MG63 (cell line): ENCODE measurements at regions not wholly inside any gene's neighbourhood (a gene's known extent, or its start where the extent isn't known, plus 50 kb on each side); places are given as distances from the start of the nearest gene placed in this dataset.
A peak's percentile ranks its signal among the peaks of the same experiment; 100 is the strongest.

Experiments used
- DNase-seq: peaks from one replicate; pipeline ENCODE4 v3.0.0-alpha.2; 2020
- H3K27me3 ChIP-seq: fragments of 250-450 bp; sonication (Bioruptor Pico); 2 replicates; pipeline ENCODE4 v1.5.1; 2020; ENCODE audit warnings: mild to moderate bottlenecking, moderate library complexity
- H3K36me3 ChIP-seq: fragments of 250-450 bp; sonication (Bioruptor Pico); 2 replicates; pipeline ENCODE4 v1.5.1; 2020; ENCODE audit warnings: mild to moderate bottlenecking, moderate library complexity
- H3K4me3 ChIP-seq: fragments of 250-450 bp; sonication (Bioruptor Pico); 2 replicates; pipeline ENCODE4 v1.5.1; 2020; ENCODE audit warnings: mild to moderate bottlenecking, moderate library complexity
- H3K9me3 ChIP-seq: fragments of 250-450 bp; sonication (Bioruptor Pico); 2 replicates; pipeline ENCODE4 v1.5.1; 2020; ENCODE audit warnings: mild to moderate bottlenecking, moderate library complexity

DNA sequence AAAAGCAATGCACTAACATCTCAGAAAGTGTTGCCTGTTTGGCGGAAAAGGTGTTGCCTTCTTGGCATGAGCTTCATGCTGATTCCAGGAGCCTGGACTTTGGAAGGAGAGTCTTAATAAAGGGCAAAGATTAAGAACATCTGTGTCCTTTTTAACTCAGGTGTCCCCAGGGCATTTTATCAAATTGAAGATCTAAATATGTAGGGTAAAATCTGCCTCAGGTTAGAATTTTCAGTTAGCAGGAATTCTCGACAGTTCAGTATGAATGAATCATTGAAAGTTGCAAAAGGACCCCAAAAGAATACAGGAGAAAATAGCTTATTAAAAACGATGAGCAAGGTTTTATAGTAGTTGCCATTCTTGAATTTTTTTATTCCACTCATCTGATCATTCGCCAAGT is 325.2 kb downstream of the SUCLA2 start:
- H3K36me3 ChIP-seq, result no peaks in the 10 kb centered on the region
- no peak for DNase-seq

DNA sequence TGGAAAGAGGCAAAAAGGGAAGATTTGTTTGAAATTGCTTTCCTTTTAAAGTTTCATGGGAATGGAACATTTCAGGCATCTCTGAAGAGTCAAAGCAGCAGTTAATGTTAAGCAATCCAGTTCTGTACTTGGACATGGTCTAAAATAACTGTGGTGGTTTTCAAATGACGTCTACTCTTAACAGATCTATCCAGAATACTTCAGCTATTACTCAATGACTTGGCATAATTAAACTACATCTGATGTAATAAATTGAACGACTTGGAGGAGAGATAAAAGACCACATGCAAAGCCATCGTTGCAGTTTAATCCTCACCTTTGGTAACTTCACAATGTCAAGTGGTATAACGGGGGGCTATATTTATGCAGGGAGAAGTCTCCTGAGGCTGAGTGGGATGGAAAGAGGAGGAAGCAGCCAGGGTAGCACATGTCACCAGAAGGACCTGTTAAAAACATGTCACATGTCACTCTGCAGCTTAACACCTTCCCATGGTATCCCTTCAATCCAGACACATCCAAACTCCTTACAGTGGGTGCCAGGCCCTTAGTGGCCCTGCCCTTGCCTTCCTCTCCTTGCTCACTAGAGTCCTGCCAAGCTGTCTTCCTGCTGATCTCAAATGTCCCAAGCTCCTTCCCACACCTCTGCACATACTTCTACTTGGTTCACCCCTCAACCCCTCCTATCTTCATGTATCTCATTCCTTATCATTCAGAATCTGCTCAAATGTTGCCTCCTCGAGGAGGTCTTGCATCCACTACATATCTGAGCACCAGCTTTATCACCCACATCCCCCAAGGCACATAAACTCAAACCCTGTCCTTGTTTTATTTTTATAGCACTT is 327.8 kb downstream of the SUCLA2 start:
- no peak overlapping the region for H3K4me3 ChIP-seq
- H3K9me3 ChIP-seq, result no peaks in the 10 kb centered on the region
- DNase-seq, result peak; percentile 2
- H3K36me3 ChIP-seq, result no peaks in the 10 kb centered on the region
- no peaks in the 10 kb centered on the region for H3K27me3 ChIP-seq

More for the DNA sequence above, 325.2 kb downstream of the SUCLA2 start:
- Histone ChIP-seq H3K27me3 (no peaks in the 10 kb centered on the region), H3K9me3 (no peaks in the 10 kb centered on the region), H3K4me3 (no peak overlapping the region)

DNA sequence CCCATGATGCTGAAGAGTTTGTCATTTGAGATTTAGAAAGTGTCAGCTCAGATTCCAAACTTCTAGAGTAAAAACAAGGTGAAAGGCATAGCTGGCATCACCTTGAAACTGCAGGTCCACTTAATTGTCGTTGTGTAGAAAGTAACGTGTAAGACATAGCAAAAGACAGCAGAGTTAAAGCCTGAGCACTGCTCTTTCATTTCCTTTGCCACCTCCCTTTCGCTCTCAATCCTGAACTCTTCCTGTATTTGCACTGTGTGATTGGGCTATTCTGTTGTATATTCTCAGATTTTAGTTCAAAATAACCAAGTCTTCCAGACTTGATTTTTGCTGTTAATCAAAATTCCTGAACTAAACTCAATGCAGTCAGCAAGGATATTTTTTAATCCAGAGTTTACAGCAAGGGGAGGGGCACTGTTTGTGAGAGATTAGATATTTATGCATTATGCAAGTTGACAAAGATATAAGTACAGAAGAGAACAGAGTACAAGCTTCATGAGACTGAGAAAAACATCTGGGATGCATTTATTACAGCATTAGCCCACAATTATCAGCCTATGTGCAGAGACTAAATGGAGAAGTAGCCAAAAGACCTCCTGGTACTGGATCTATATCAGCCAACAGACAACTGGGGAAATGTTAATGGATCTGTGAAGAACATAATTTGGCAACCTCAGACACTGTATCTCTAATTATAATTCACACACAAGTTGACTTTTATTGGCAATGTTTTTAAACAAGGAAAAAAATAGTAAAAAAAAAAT is 328.6 kb downstream of the SUCLA2 start:
- Histone ChIP-seq H3K27me3 (no peaks in the 10 kb centered on the region), H3K4me3 (no peak overlapping the region), H3K9me3 (no peaks in the 10 kb centered on the region), H3K36me3 (no peaks in the 10 kb centered on the region)
- DNase-seq, result no peak

DNA sequence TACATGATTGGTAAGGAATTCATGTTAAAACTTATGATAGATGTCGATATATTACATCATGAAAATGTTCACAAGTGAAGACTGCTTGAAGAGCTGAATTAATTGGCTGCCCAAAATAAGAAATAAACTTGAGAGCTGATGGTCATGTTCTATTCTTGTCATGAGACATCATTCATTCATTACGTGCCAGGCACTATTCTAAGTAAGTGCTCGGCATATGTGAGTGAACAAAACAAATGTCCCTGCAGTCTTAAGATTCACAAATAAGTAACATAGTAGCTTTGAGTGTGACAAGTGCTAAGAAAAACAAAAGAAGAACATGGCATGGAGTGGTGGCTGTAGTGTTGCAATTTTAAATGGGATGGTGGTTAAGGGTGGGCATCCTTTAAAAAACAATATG is 329.3 kb downstream of the SUCLA2 start:
- no peak overlapping the region for H3K4me3 ChIP-seq
- no peaks in the 10 kb centered on the region for H3K9me3 ChIP-seq
- H3K27me3 ChIP-seq, result no peaks in the 10 kb centered on the region
- DNase-seq, result no peak
- no peaks in the 10 kb centered on the region for H3K36me3 ChIP-seq

DNA sequence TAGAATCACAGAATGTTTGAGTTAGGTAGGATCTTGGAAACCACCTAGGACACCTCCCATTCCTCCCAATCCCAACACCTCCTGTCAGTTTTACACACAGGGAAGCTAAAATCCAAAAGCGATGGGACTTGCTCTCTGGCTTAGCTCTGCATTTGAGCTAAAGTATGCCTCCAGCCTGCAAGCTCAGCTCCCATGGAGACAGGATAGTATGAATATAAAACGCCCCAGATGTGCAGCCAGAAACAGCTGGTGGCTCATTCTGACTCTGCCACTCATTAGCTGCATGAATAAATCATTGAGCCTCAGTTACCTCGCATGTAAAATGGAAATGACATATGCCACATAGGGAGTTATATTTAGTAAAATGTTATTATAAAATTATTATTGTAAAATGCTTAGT is 336.0 kb downstream of the SUCLA2 start:
- no peak for DNase-seq
- no peaks in the 10 kb centered on the region for H3K9me3 ChIP-seq
- H3K27me3 ChIP-seq, result no peaks in the 10 kb centered on the region
- H3K4me3 ChIP-seq, result no peak overlapping the region
- H3K36me3 ChIP-seq, result no peaks in the 10 kb centered on the region

DNA sequence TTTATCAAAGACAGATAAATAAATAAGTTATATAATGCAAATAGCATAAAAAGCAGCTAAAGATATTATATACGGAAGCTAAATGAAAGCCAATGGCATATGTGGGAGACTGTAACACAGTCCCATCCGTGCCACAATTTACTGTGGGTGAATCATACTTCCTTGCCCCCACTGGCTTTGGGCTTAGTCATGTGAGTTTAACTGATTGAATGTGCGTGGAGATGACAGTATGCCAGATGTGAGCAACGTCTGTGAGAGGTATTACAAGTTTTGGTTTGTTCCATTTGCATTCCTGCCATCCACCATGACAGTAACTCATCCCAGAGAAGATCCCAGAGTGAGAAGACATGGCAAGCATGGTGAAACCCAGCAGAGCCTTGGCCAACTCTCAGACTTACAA is 340.0 kb downstream of the SUCLA2 start:
- no peaks in the 10 kb centered on the region for H3K27me3 ChIP-seq
- peak; percentile 66 for DNase-seq
- no peak overlapping the region for H3K4me3 ChIP-seq
- no peaks in the 10 kb centered on the region for H3K36me3 ChIP-seq
- H3K9me3 ChIP-seq, result no peaks in the 10 kb centered on the region

DNA sequence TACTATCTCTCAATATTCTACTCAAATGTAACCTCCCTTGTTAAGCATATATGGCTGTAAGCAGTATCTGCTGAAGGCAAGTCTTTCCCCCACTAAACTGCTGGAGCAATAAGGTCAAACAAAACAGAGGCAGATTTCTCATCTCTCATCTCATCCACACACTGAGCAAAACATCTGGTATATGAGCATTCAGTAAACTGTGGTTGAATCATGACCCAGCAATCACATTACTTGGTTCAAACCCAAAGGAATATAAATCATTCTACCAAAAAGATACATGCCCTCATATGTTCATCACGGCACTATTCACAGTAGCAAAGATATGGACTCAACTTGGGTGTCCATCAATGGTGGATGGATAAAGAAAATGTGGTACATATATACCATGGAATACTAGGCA is 344.4 kb downstream of the SUCLA2 start:
- H3K36me3 ChIP-seq, result no peaks in the 10 kb centered on the region
- DNase-seq, result no peak
- no peaks in the 10 kb centered on the region for H3K27me3 ChIP-seq
- no peak overlapping the region for H3K4me3 ChIP-seq
- H3K9me3 ChIP-seq, result no peaks in the 10 kb centered on the region

DNA sequence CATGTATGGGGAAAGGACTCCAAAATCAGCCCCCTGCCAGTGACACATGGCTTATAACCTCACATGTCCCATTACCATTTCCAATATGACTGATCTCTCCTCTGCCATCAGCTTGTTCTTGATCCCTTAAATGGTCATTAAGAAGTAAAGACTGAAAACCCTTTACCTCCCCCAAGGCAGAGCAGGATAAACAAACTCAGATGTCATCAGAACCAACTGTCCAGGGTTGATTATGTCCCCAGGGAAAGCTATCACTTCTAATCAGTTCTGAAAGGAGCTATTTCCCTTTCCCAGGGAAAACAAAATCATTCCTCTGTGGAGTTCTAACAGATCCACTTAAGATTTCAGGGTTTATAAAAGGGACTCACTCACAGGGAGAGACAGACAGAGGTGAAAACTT is 350.9 kb downstream of the SUCLA2 start:
- Histone ChIP-seq H3K4me3 (no peak overlapping the region), H3K36me3 (no peaks in the 10 kb centered on the region), H3K27me3 (no peaks in the 10 kb centered on the region), H3K9me3 (no peaks in the 10 kb centered on the region)
- DNase-seq, result no peak

DNA sequence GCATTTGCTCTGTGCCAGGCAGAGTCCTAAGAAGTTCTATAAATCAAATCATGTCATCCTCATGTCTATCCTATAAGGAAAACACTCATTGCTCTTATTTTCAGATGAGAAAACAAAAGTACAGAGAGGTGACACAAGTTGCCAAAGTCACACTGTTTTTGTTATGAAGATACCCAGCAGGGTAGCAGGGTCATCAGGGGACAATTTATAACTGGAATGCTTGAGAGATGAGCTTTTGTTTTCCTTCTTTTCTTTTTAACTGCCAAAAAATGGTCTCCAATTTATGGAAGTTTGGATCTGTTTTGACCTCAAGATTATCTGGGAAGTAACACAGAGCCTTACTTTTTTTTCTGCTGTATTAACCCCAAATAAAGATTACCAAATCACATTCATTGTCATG is 354.1 kb downstream of the SUCLA2 start:
- H3K9me3 ChIP-seq, result no peaks in the 10 kb centered on the region
- no peaks in the 10 kb centered on the region for H3K27me3 ChIP-seq
- H3K36me3 ChIP-seq, result no peaks in the 10 kb centered on the region
- H3K4me3 ChIP-seq, result no peak overlapping the region
- DNase-seq, result no peak

DNA sequence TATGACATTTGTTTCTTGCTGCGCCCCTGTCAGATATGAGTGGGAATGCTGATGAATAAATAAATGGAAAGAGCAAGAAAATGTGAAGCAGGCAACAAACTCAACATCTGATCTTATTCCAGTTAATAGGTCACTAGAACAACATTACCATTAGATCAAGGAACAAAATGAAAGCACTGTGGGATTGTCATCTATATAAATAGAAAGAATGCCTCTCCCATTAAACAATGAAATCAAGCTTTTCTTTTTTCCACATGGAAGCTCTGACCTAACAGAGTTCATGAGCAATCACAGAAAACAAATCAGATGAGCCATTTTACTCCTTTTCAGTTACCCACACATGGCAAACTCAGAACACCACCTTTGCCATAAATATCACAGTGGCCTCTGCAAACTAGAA is 354.8 kb downstream of the SUCLA2 start:
- H3K36me3 ChIP-seq, result no peaks in the 10 kb centered on the region
- DNase-seq, result no peak
- H3K4me3 ChIP-seq, result no peak overlapping the region
- no peaks in the 10 kb centered on the region for H3K9me3 ChIP-seq
- H3K27me3 ChIP-seq, result no peaks in the 10 kb centered on the region

DNA sequence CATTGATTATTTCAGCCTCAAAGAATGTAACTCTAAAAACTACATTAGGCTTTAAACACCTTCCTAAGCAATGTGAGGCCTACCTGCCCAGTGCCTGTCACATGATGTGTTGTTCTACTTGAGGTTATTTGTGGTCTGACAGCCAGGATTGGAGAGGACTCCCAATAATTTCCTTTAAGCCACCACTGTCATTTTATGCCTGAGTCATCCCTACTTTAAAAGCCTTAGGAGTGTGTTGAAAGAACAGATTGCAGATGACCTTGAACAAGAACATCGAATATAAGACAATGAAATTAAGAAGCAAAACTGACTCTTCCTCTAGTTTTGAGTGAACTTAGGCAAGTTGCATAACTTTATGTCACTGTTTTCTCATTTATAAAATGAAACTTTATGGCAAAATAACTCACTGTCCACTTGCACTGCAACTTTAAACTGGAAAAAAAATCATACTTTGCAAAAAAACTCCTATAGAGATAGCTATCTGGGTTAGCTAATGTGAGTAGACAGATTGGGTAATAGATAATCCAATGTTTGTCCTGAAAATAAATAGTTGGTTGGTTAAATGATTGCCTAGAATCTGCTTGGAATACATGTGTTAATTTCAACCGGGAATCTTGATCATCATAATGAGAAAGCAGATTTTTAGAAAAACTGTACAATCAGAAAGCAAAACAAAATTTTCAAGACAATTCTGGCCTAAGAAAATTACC is 361.2 kb downstream of the SUCLA2 start:
- no peak for DNase-seq

DNA sequence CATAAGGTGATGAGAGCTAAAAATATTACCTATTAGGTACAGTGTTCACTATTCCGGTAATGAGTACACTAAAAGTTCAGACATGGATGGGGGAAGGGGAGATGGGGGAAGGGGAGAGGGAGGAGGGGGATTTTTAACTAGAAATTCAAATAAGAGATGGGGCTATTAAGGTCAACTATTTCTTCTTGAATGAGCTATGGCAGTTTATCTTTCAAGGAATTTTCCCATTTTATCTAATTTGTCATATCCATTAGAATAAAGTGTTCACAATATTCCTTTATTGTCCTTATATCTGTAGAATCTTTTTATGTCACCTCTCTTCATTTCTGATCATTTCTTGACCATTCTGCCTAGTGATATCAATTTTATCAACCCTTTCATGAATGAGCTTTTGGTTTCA is 362.4 kb downstream of the SUCLA2 start:
- H3K36me3 ChIP-seq, result no peaks in the 10 kb centered on the region
- DNase-seq, result no peak
- no peaks in the 10 kb centered on the region; the same call in 1 of the 2 replicates for H3K27me3 ChIP-seq
- no peak overlapping the region for H3K4me3 ChIP-seq
- peaks cover 4% of the 10 kb centered on the region; the same call in 1 of the 2 replicates for H3K9me3 ChIP-seq

More for the DNA sequence above, 361.2 kb downstream of the SUCLA2 start:
- peaks cover 4% of the 10 kb centered on the region; the same call in 1 of the 2 replicates for H3K9me3 ChIP-seq
- no peaks in the 10 kb centered on the region; the same call in 1 of the 2 replicates for H3K27me3 ChIP-seq
- no peak overlapping the region for H3K4me3 ChIP-seq
- H3K36me3 ChIP-seq, result no peaks in the 10 kb centered on the region

DNA sequence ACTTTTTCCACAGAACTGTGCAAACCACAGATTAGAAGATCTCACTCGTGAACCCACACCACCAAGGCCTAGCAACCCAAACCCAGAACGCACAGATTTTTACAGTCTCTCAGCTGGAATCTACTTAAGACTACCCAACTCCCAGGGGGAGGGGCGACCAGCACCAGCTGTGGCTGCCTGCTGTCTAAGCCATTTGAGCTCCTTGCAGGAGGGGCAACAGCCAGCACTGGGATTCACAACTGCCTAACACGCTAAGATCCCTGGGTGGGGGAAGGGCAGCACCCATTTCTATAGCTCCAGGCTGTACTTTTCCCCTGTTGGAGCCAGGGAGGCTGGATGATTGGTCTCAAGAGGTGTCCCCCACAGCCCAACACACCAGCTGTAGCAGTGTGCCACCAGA is 368.8 kb downstream of the SUCLA2 start:
- H3K4me3 ChIP-seq, result no peak overlapping the region
- H3K27me3 ChIP-seq, result no peaks in the 10 kb centered on the region; the same call in 1 of the 2 replicates
- peaks cover 4% of the 10 kb centered on the region; the same call in 1 of the 2 replicates for H3K9me3 ChIP-seq
- no peaks in the 10 kb centered on the region for H3K36me3 ChIP-seq
- DNase-seq, result no peak

DNA sequence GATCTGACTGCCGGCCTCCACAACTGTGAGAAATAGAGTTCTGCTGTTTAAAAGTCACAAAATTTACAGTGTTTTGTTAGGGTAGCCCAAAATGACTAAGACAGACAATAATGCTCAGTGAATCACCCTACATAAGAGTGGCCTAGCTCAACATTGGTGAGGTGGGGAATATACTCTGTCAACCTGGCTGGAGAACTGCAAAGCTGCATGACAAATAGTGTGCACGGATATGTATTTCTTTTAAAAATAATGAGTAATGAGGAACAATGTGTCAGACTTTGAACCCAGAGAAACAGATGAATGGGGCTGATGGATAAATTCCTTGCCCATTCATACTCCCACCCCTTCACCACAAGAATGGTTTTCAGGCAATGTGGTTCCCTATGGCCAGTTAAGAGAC is 372.4 kb downstream of the SUCLA2 start:
- H3K36me3 ChIP-seq, result no peaks in the 10 kb centered on the region
- no peak overlapping the region for H3K4me3 ChIP-seq
- H3K9me3 ChIP-seq, result no peaks in the 10 kb centered on the region
- peak; percentile 4 for DNase-seq
- H3K27me3 ChIP-seq, result no peaks in the 10 kb centered on the region

DNA sequence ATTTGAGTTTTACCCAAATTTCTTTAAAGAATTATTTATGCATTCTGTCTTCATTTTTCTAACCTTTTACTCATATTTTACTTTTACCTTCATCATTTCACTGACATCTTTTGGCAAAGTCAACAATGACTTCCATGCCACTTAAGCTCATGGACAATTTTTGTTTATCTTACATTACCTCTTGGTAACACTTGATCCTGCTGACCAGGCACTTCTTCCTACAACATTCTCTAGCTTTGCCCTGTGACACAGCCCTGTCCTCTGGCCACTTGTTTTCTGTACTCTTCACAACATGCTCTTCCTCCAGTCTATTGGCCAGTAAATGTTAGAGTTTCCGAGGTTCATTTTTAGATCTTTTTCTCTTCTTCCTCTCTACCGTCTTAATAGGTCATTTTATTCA is 377.2 kb downstream of the SUCLA2 start:
- no peak for DNase-seq
- Histone ChIP-seq H3K36me3 (no peaks in the 10 kb centered on the region), H3K9me3 (no peaks in the 10 kb centered on the region), H3K27me3 (no peaks in the 10 kb centered on the region), H3K4me3 (no peak overlapping the region)

DNA sequence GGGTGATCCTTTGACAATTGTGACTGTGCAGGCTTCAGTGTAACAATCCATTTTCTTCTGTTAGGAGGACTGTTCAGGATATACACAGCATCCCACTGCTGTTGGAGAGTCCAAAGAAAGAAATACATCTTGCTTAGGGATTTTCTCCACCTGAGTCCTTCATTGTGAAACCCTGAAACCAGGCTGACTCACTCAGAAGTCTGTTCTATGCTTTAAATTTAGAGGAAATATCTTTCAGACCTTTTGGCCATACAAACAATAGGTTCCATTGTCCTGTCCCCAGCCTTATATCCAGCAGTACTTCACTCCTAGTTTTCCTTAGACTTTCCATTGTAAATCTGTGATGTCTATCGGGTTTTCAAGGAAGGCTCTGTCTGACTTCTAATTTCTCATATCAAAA is 379.1 kb downstream of the SUCLA2 start:
- Histone ChIP-seq H3K27me3 (no peaks in the 10 kb centered on the region), H3K4me3 (no peak overlapping the region), H3K36me3 (no peaks in the 10 kb centered on the region), H3K9me3 (no peaks in the 10 kb centered on the region)
- no peak for DNase-seq

DNA sequence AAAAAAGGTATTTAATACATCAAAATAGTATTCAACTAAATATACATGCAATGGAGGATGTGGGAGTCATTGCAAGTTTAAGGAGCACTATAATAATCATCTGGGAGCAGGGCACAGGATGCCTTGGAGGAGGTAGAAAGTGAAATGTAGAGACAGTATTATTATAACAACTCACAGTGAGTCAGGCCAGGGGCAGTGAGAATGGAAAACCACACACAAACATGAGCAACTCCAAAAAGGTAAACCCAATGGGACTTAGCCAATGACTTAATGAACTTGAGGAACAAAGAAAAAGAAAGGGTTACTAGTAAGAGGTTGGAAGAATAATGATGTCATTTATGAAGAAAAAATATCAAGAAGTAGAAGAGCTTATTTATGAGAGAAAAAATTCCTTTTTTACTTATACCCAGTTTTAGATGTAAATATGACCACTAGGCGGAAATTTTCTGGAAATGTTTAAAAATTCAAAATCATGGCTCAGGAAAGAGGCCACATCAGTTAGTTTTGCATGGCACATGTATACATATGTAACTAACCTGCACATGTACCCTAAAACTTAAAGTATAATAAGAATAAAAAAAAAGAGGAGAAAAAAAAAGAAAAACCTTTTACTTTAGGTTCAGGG is 389.3 kb downstream of the SUCLA2 start:
- DNase-seq, result no peak
- H3K36me3 ChIP-seq, result no peaks in the 10 kb centered on the region

More for the DNA sequence above, 389.3 kb downstream of the SUCLA2 start:
- Histone ChIP-seq H3K9me3 (no peaks in the 10 kb centered on the region), H3K27me3 (no peaks in the 10 kb centered on the region), H3K4me3 (no peak overlapping the region)
